Occipital lobe (tissue), 1 donor: ENCODE measurements at regions not wholly inside any gene's neighbourhood (a gene's known extent, or its start where the extent isn't known, plus 50 kb on each side); places are given as distances from the start of the nearest gene placed in this dataset.

Experiments used
- DNase-seq: peaks from one replicate; lab custom pipeline; 2025; lab: John Stamatoyannopoulos, UW

DNA sequence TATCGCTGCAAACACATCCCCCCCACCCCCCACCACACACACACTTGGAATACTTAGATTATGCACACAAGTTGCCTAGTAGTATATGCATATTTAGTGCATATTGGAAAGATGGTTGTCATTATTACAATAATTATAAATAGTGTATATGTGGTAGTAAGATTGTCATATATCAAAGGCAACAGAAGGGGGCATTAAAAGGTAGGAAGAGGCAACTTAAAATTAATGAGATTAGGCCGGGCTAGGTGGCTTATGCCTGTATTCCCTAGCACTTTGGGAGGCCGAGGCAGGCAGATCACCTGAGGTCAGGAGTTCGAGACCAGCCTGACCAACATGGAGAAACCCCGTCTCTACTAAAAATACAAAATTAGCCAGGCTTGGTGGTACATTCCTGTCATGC is 52.1 kb downstream of the GSC start:
- no peak for DNase-seq

DNA sequence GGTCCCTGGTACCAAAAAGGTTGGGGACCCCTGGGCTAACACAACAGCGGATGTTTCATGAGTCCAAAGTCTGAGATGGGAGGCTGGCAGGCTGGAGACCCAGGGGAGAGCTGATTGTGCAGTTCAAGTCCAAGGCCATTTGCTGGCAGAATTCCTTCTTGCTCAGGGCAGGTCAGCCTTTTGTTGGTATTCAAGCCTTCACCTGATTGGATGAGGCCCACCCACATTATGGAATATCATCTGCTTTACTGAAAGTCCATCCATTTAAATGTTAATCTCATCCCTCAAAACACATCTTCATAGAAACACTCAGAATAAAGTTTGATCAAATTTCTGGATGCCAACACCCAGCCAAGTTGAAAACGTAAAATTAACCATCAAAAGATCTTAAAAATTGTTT is 52.9 kb downstream of the GSC start:
- no peak for DNase-seq

DNA sequence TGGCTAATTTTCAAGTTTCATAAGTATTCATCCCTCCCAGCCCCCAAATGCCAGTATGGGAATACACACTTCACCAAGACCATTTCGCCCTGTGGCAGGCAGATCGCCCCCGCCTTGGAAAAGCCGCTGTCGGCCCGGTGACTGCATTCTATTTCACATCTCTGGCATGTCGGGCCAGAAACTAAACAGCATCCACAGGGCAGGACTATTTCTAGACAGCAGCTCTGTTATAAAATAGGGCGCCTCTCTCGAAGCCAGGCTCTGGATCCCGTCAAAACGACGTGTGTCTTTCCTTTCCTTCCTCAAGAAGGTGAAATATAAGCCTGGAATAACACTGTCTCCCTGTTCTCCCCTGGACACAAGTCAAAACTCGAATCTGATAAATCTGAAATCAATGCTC is 56.8 kb downstream of the GSC start:
- DNase-seq = no peak

DNA sequence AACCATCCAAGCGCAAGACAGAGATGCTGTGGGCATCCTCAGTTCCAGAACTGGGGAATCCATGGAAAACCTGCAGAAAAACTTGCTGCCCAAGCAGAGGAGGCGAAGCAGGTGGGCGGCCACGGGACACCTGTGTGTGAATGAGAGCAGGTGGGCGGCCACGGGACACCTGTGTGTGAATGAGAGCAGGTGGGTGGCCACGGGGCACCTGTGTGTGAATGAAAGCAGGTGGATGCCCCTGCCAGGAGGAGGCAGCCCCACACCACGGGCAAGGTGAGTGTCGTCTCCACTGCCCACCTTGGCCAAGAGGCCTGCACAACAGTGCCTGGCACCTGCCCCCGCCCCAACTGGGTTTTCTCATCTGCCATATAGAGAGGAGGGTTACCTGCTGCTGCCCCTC is 59.2 kb downstream of the GSC start:
- no peak for DNase-seq

DNA sequence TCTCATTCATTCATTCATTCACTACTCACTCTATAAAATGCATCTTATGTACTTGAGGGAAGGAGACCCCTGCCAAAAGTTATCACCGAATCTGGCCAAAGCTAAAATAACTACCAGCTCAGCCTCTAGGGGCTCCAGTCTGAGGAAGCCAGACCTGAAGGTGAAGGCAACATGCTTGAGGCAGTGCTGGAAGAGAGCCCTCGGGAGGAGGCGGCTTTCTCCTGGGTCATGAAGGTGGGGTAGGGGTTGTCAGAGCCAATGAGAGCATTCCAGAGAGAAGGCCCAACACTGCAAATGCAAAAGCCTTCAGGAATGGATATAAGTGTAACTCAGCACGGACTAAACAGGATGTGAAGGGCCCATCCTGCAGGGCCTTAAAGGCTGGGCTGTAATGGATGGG is 62.4 kb downstream of the GSC start:
- no peak for DNase-seq

DNA sequence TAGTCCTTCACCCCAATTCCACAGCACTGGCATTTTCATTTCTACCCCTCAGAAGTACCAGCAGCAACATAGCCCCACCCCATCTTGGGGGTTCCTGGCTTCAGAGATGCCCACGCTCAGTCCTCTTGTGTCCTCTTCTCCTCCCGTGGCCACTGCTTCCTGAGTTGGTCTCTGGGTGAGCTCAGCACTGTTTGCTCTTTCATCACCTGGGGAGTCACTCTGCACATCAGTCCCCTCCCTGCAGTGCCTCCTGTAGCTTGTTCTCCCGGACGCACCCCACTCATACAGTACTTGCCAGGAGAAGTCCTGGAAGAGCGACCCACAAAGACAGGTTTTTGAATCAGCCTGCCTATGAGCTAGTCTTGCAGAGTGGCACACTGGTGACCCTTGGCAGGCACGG is 63.8 kb downstream of the GSC start:
- no peak for DNase-seq

DNA sequence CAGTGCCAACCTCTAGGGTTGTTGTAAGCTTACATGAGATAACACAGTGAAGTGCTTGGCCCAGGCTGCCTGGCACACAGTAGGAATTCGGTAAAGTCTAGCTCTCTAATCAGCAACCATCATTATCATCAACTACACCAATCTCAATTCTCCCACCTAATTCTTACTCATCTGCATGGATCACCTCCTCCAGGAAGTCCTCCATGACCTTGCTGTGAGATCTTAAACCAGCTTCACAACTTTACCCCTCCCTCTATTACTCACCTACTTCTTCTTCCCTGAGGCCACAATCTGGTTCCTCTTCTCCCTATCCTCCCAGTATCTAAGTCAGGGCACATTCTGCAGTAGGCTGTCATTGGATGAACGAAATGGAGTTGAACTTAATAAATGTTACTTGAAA is 67.3 kb downstream of the GSC start:
- no peak for DNase-seq

DNA sequence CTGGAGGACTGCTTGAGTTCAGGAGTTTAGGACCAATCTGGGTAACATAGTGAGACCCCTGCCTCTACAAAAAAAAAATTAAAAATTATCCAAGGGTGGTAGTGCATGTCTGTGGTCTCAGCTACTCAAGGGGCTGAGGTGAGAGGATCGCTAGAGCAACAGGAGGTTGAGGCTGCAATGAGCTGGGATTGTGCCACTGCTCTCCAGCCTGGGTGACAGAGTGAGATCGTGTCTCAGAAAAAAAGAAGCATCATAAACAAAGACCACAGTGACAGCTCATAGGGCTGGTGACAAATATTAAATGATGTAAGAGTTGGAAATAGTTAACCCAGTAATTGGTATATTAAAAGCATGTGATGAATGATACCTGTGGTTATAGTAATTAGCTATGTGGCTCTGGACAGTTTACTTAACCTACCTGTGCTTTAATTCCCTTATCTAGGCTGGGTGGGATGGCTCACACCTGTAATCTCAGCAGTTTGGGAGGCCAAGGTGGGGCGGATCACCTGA is 68.0 kb downstream of the GSC start:
- DNase-seq = no peak

DNA sequence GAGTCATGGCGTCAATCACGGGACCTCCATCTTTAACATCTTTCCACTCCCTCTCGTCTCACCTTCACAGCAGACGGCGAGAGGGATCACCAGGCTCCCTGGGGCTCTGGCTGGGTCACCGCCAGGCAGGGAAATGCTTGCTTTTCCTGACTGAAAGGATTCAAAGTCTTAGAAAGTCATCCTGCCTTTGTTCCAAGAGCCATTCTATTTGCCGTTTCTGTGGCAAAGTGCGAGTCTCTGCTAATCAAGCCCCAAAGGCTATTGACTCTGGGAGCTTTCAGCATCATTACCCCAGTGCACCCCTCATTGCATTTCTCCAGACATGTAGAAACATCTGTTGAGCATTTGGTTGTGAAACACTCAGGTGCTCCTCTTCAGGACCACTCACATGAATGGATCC is 69.6 kb downstream of the GSC start:
- DNase-seq = no peak

DNA sequence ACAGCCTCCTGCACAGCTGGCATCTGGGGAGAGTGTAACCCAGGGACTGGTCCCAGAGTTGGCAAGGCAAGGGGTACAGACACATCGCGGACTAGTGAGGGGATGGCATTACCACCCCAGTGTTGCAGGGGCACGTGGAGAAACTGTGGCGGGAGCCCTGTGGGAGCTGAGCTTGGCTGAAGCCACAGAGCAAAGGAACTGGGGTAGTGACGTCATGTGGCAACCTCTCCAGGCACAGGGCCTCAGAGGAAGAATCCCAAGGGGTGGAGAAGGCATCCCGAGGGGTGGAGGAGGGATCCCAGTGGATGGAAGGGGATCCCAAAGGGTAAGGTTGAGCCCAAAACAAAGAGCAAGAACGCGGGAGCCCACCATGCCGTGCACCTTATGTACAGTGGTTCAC is 70.1 kb downstream of the GSC start:
- DNase-seq = no peak

DNA sequence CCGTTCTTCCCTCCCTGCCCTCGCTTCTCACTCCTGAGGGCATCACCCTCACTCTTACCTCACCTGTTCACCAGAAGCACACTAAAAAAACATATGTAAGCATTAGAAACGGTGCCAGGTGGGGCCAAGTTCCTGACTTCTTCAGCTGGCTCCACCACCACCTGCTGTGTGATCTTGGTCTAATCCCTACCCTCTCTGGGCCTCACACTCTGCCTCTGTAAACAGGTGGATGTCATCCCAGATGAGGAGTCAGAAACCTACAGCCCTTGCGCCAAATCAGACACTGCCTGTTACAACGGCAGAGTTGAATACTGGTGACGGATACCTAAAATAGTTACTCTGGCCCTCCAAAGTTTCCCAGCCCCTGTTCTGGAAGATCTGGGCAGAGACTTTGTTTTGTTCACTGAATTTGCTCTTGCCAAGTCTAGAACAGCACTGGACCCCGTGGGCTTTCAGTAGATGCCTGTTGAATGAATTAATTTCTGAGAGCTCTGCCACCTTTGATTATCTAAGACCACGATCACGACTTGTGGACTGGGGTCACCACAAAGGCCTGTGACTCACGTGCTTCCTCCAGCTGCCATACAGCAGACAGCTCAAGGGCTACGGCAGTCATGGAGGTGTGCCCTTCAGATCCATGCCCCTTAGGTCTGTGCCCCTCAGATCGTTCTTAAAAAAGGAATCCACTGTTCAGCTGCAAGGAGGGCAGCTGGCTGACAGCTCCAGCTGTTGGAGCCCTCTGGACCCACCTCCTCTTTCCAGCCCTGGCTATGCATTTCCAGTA is 71.9 kb downstream of the GSC start:
- no peak for DNase-seq

DNA sequence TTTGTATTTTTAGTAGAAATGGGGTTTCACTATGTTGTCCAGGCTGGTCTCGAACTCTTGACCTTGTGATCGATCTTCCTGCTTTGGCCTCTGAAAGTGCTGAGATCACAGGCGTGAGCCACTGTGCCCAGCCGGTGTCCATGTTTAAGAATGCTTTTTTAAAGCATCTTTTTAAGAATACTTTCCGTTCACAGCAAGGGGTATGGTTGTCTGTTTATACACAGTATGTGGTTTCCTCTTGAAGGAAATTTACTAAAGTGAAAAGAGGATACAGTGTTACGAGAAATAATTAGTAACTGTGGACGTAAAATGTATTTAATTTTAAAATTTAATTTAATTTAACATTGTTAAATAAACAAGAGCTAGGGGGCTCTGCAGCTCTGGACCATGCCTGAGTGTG is 73.4 kb downstream of the GSC start:
- DNase-seq = no peak

DNA sequence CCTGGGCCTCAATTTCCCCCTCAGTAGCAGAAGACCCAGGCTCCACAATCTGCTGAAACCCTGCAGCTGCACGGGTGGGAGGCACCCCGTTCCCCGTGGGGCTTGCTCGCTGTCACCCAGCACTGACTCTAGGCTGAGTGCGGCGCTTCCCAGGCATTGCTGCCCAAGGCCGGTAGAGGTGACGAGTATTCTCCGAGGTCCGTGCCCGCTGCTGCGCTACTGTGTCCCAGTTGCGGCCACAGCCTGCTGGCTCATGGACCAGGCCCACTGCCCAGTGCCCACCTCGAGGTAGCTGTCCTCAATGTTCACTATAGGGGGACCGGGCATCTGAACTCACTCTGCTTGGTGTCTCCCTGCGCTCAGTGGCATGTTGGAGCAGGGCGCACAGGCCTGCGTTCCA is 74.7 kb downstream of the GSC start:
- DNase-seq = no peak

DNA sequence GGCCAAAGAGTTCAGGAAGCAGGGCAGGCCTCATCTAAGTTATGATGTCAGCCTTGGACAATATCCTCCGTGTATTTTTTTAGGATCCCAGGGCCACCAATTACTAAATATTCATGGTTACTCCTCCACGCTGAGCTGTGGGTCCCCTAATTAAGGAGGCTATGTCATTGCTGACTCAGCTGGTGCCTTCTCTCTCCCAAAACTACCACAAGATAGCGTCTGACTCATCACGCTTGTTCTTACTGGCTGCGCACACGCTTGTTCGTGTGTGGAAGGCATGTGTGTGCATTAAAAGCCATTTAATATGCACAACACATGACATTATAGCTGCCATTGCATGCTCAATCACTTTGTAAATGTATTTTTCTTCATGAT is 78.3 kb downstream of the GSC start:
- DNase-seq = no peak

DNA sequence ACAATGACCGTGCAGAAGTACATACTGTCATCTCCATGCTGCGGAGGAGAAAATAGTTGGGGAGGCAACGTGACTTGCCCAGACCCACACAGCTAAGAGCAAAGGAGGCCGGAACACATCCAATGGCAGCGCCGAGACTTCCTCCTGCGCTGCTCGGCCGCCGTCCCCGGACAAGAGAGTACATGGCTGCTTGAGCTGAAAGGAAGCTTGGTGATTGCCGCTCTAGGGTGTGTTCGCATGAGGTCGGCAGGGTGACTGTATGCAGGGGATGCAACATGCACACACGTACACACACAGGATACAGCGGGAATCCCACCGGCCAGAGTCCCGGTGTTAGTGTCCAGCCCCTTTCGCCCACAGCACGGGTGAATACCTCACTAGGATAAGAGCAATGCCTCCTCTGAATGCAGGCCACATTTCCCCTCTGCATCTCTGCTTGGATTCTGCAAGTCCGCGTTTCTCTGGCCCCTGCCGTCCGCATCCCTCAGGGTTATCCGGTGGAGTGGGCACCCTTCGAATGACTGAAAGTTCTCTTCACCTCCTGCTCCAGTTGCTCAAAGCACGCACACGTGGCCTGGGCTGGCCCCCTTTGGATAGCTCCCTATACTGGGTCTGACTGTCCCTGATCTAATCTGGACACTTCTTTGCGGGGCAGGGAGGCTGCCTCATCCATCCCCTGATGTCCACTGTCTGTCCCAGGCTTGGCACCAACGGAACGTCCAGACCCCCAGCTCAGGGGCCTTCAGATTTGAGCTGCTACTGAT is 78.8 kb downstream of the GSC start:
- DNase-seq = no peak

DNA sequence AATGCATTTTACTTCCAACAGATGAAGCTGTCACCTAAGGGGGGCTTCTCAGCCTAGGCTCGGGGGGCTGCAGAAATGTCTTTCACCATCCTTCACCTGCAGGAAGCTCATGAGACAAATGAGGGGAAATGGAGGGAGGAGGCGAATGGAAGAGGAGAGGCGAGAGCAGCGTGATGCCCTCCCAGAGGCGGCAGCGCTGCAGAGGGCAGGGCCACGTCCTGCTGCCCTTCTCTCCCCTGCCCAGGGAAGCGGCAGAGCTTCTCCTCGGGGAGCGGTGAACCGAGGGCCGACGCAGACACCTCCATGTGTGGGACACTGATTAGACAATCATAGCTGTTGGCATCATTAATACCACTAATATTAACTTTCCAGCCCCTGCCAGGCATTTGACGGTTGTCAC is 78.3 kb downstream of the SERPINA3 start:
- DNase-seq = no peak

DNA sequence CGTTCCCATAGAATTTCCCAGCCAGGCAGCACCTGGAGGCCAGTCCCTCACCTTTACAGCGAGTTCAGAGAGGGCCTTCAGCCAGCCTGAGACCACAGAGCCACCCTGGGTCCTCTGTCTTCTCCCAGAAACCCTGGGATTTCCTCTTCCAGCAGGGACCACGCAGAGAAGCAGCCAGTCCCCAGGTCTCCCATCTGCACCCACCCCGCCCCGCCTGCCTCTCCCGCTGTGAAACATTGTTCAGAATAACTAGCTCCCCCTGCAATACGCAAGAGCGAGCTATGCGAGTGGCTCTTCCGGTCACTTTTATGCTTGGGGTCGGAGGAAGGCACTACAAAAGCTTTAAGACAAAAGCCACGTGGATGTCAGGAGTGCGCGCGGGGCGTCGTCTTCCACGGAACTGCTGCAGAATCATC is 77.8 kb downstream of the SERPINA3 start:
- no peak for DNase-seq

DNA sequence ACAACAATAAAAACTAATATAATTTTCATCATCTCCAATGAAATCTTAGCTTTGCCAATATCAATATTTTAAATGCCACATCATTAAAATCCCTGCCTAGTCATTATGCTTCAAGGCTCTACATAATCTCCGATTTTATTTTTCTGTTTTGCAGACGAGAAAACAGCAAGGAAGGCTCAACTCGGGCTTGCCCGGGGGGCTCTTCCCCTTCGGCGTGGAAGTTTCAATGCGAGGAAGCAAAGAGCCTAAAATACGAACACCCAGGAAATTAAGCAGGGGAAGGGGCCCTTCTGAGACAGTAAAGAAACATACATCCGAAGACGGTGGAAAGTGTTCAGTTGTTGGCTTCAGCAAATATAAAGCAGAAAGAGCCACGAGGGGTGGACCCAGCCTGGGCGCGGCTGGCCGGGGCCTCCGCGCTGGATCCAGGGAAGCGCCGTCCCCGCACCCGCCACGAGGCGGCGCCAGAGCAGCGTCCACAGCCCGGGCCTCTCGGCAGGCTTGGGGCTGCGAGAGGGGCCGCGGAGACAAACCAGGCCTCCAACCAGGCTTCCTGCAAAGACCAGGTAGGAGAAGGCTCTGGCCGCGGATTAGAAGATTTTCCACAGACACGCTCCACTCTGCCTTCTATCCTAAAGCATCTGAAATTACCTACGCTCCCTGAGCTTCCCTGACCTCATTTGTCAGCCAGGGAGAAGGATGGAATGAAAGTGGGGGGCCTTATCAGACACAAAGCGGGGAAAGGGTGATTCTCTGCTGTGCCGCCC is 77.2 kb downstream of the SERPINA3 start:
- DNase-seq = peak; percentile 26

DNA sequence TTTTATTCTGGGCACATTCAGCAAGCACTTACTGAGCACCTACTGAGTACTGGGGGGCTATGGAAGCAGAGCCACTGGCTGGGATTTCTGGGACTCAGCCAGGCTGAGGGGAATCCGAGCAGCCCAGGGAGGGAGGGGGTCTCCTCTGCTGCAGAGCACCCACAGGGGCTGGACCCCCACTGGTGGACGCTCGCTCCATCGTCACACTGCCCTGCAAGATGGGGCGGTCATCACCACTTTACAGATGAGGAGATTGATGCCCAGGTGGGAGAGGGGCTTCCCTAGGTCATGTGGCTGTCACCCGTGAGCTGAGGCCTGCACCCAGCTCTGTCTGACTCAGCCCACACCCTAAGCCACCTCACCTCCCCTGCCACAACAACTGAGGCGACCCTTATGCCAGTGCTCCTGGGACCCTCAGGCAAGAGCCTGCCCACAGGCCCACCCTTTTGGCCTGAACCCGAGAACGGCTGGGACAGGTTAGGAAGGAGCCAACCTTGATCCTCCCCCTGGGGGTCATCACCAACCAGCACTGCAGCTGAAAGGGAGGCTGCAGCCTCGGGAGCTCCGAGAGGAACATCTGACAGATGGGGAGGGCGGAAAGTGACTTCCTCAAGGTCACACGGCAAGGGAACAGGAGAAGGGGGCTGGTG is 74.4 kb downstream of the SERPINA3 start:
- no peak for DNase-seq

DNA sequence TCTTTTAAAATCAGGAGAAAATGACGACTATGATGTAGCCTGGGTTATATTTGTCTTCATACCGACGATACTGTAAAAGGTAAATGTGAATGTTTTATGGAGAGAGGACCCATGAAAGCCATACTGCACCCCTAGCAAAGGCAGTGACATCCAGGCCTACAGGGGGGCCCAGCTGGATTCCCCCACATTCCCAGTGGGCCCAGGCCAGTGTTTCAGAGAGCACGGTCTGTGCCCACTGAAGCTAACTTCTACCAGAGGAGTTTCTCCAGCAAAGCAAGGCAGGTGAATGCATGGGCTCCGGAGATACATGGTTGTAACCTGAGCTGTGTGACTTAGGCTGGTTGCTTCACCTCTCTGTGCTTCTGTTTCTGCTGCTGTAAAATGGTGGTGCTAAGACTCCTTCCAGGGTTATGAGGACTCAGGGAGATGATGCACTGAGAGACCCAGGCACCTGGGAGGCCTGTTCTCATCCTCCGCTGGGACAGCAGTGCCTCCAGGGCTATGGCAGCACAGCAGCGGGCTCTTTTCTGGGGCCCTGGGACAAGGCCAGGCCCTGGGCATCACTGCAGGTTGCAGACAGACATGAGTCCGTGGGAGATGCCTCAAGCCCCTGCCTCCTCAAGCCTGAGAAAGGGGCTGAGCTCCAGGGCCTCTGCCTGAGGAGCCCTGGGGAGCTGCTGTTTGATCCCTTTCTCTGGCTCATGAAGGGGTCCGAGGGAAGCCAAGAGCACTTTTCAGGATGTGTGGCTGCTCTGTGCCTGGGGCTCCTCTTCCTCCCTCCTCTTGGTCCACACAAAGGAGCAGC is 73.7 kb downstream of the SERPINA3 start:
- DNase-seq = no peak

DNA sequence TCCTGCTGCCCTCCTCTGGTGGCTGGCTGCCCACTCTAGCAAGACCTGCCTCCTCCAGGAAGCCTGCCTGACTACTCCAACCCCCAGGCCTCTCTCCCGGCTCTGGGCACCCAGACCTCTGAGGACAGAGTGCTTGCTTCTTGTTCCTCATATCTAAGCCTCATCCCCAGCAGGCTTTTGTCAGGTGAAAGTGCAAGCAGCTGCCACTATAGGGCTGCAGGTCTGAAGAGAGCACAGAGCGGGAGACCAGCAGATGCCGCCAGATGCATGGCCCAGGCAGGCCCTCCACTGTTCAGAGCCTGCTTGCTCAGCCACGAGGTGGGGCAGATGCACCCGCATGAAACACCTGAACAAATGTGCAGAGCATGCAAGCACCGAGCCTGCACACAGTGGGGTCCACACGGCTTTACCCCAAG is 73.0 kb downstream of the SERPINA3 start:
- DNase-seq = no peak
